Body of pancreas (tissue), 4 donors: ENCODE measurements at regions not wholly inside any gene's neighbourhood (a gene's known extent, or its start where the extent isn't known, plus 50 kb on each side); places are given as distances from the start of the nearest gene placed in this dataset.

Experiments used
- ATAC-seq: fragments of 150-250 bp; one replicate; pipeline ENCODE4 v1.9.1; 2016
- DNase-seq, 4 donors: peaks; one replicate each; pipeline ENCODE4 v3.0.0-alpha.2; 2019
- H3K27ac ChIP-seq, 4 donors: fragments of 200-600 bp; sonication (generic); 1 replicate in 3 of 4; 2 replicates in 1 of 4; pipeline versions ENCODE4 v1.5.1 to v1.6.1; 2016 to 2019; ENCODE audit warnings: mild to moderate bottlenecking in 1 of 4, mixed read lengths in 1 of 4, moderate library complexity in 1 of 4
- H3K27me3 ChIP-seq, 2 donors: fragments of 200-600 bp; sonication (generic); one replicate each; pipeline ENCODE4 v1.6.0; 2016; ENCODE audit warnings: mild to moderate bottlenecking in 1 of 2
- H3K36me3 ChIP-seq, 2 donors: fragments of 200-600 bp; sonication (generic); replicated peaks in 1 of 2; 2 replicates each; pipeline ENCODE4 v1.5.1; 2016; ENCODE audit warnings: low read depth in 2 of 2; ENCODE audit not compliant: insufficient read depth in 1 of 2
- H3K4me1 ChIP-seq: fragments of 200-600 bp; sonication (generic); one replicate; pipeline ENCODE4 v1.6.0; 2016
- H3K4me3 ChIP-seq, 2 donors: fragments of 200-600 bp; sonication (generic); 1 replicate in 1 of 2; 2 replicates in 1 of 2; pipeline ENCODE4 v1.5.1; 2016 to 2019
- H3K9me3 ChIP-seq, 3 donors: fragments of 200-600 bp; sonication (generic); 1 replicate in 2 of 3; 2 replicates in 1 of 3; pipeline ENCODE4 v1.5.1; 2016
- CTCF ChIP-seq, 7 experiments: fragments of 450-650 bp in 4 of 7; fragments of 200-600 bp in 3 of 7; sonication (generic) in 3 of 7; IDR thresholded peaks; one replicate each; pipeline ENCODE4 v1.5.1; 2016 to 2019; ENCODE audit warnings: antibody characterized with exemption in 7 of 7
- POLR2A ChIP-seq, 3 donors: fragments of 450-650 bp; IDR thresholded peaks; one replicate each; pipeline ENCODE4 v1.6.1; 2016; ENCODE audit warnings: antibody characterized with exemption in 3 of 3, mild to moderate bottlenecking in 2 of 3
- WGBS, 2 donors: methylation state at CpG; one replicate each; pipeline ENCODE4 v1.1.5; 2017; 5-methylcytosine and 5-hydroxymethylcytosine counted together
- intact Hi-C: fragments of 100-400 bp; cut with DNase I; formaldehyde crosslinking; loops from one replicate; pipeline ENCODE4 v1.15.1; 2023

GRCh38 chr12:25058012-25058411 is 109.1 kb upstream of the BCAT1 start:
- Histone ChIP-seq H3K27me3 (no peaks in the 10 kb centered on the region), H3K4me3 (no peak overlapping the region), H3K36me3 (no peaks in the 10 kb centered on the region), H3K27ac (peak overlapping the region in 1 of 4 donors; percentile 81), H3K4me1 (peaks cover 44% of the 10 kb centered on the region), H3K9me3 (no peaks in the 10 kb centered on the region)
- intact Hi-C loops: no loop called here
- no peak for ATAC-seq
- WGBS, 2 donors: 67 to 86% methylated on average over 5 of the region's 5 CpGs
- no peak for DNase-seq
- TF ChIP-seq POLR2A (IDR thresholded peaks at IDR 0.05) (no peak), CTCF (IDR thresholded peaks at IDR 0.05) (no peak)

- H3K4me1 ChIP-seq: peaks cover 47% of the 10 kb centered on the region
- peak overlapping the region; percentile 29 to 81 (median 65) for H3K27ac ChIP-seq
- H3K4me3 ChIP-seq: no peak overlapping the region
- no peaks in the 10 kb centered on the region for H3K36me3 ChIP-seq
- intact Hi-C loops: no loop called here
- H3K27me3 ChIP-seq: no peaks in the 10 kb centered on the region
- DNase-seq (no peak), ATAC-seq (no peak)
- 30 to 38% methylated on average over 3 of the region's 3 CpGs for whole genome bisulfite sequencing, 2 donors
- TF ChIP-seq POLR2A (IDR thresholded peaks at IDR 0.05): no peak
- TF ChIP-seq CTCF (IDR thresholded peaks at IDR 0.05): no peak
- no peaks in the 10 kb centered on the region for H3K9me3 ChIP-seq
These were observed 107.7 kb upstream of the BCAT1 start for GRCh38 chr12:25056486-25057130.

GRCh38 chr12:25056011-25056410 is 107.1 kb upstream of the BCAT1 start:
- Histone ChIP-seq H3K36me3 (no peaks in the 10 kb centered on the region), H3K27me3 (no peaks in the 10 kb centered on the region), H3K27ac (peak overlapping the region; percentile 29 to 81 (median 65)), H3K9me3 (no peaks in the 10 kb centered on the region), H3K4me3 (no peak overlapping the region), H3K4me1 (peaks cover 50% of the 10 kb centered on the region)
- WGBS, 2 donors: 28 to 34% methylated on average over 5 of the region's 5 CpGs
- intact Hi-C loops: no loop called here
- peak; percentile 58 for ATAC-seq
- TF ChIP-seq POLR2A (IDR thresholded peaks at IDR 0.05): peak in 1 of 3 donors; percentile 24
- no peak for TF ChIP-seq CTCF (IDR thresholded peaks at IDR 0.05)
- DNase-seq: peak; percentile 52 to 79 (median 62)

- Histone ChIP-seq H3K27me3 (no peaks in the 10 kb centered on the region), H3K27ac (peak overlapping the region; percentile 41 to 81 (median 72)), H3K9me3 (no peaks in the 10 kb centered on the region), H3K4me3 (no peak overlapping the region), H3K36me3 (no peaks in the 10 kb centered on the region), H3K4me1 (peaks cover 38% of the 10 kb centered on the region)
- ATAC-seq: no peak
- WGBS, 2 donors: 26 to 38% methylated on average over 5 of the region's 5 CpGs
- intact Hi-C loops: no loop called here
- TF ChIP-seq CTCF (IDR thresholded peaks at IDR 0.05) (no peak), POLR2A (IDR thresholded peaks at IDR 0.05) (no peak)
- peak; percentile 24 to 38 (median 30) for DNase-seq
These were observed 105.9 kb upstream of the BCAT1 start for GRCh38 chr12:25054783-25055144.
